Stomach smooth muscle (tissue), 2 donors: ENCODE measurements at regions not wholly inside any gene's neighbourhood (a gene's known extent, or its start where the extent isn't known, plus 50 kb on each side); places are given as distances from the start of the nearest gene placed in this dataset.
"Not testable (repeated sequence)": the region's sequence is repeated elsewhere in the genome, so short reads cannot be mapped to it uniquely, and the experiment has no call there.

Experiments used
- H3K27ac ChIP-seq: one replicate; pipeline ENCODE4 v1.7.0; 2013; ENCODE audit warnings: mild to moderate bottlenecking, low read length, inconsistent platforms
- H3K27me3 ChIP-seq, 2 donors: one replicate each; pipeline ENCODE4 v1.7.0; 2013; ENCODE audit warnings: low read length in 2 of 2; ENCODE audit not compliant: insufficient read depth in 2 of 2, control insufficient read depth in 1 of 2
- H3K36me3 ChIP-seq, 2 donors: one replicate each; pipeline ENCODE4 v1.7.0; 2013; ENCODE audit warnings: low read length in 2 of 2; ENCODE audit not compliant: control insufficient read depth in 2 of 2, insufficient read depth in 2 of 2
- H3K4me1 ChIP-seq: one replicate; pipeline ENCODE4 v1.7.0; 2013; ENCODE audit warnings: low read length; ENCODE audit not compliant: control insufficient read depth, insufficient read depth
- H3K4me3 ChIP-seq, 2 donors: one replicate each; pipeline ENCODE4 v1.7.0; 2013; ENCODE audit warnings: low read length in 2 of 2
- H3K9ac ChIP-seq, 2 donors: one replicate each; pipeline ENCODE4 v1.7.0; 2013; ENCODE audit warnings: low read length in 2 of 2, mild to moderate bottlenecking in 1 of 2
- H3K9me3 ChIP-seq, 2 donors: one replicate each; pipeline ENCODE4 v1.7.0; 2013; ENCODE audit warnings: low read length in 2 of 2; ENCODE audit not compliant: control insufficient read depth in 2 of 2
- donor health status: healthy.
- donor health status: Pancreatic carcinoma.

DNA sequence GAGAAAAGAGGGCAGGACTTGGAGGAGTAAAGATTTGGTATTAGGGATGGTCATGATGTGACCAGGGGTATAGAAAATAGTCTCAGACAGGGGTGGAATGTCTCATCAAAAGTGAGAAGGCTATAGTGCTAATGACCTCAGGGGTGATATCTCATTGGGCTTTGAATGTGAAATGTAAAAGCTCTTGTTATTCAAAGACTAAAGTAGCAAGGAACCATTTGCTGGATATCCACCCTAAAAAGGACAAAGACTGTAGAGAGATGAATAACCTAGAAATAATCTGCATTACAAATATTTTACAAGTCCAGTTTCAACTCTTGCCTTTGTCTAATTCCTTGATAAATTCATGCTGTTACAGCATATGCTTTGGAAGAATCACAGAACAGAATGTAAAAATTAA is 224.4 kb downstream of the ICOS start:
- H3K9me3 ChIP-seq, result no peaks in the 10 kb centered on the region
- no peak overlapping the region for H3K9ac ChIP-seq
- H3K4me3 ChIP-seq, result no peak overlapping the region
- H3K27ac ChIP-seq, result no peak overlapping the region
- H3K36me3 ChIP-seq, result no peaks in the 10 kb centered on the region
- H3K4me1 ChIP-seq, result no peaks in the 10 kb centered on the region
- no peaks in the 10 kb centered on the region for H3K27me3 ChIP-seq

- H3K27me3 ChIP-seq, result no peaks in the 10 kb centered on the region
- no peak overlapping the region for H3K27ac ChIP-seq
- no peak overlapping the region for H3K9ac ChIP-seq
- no peaks in the 10 kb centered on the region for H3K36me3 ChIP-seq
- H3K4me1 ChIP-seq, result no peaks in the 10 kb centered on the region
- H3K4me3 ChIP-seq, result no peak overlapping the region
- H3K9me3 ChIP-seq, result no peaks in the 10 kb centered on the region
Observed at GRCh38 chr2:204161886-204162285, 225.3 kb downstream of the ICOS start.

DNA sequence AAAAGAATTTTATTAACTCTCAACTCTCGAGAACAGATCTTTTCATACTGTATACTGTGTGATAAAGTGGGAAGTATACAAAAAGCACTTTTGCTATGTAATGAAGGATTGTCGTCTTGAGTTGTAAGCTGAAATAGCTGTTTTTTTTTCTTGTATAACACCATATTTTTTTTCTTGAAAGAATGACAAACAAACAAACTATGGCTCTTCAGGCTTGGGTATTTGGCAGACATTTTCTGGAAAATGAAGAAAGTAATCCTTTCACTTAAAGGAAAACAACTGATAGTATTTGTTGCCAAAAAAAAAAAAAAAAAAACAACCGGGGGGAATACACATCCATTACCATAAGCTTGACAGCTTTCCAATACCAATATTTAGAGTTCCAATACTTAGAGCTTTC is 230.4 kb downstream of the ICOS start:
- Histone ChIP-seq H3K4me1 (no peaks in the 10 kb centered on the region), H3K36me3 (no peaks in the 10 kb centered on the region), H3K27ac (no peak overlapping the region), H3K27me3 (no peaks in the 10 kb centered on the region), H3K4me3 (no peak overlapping the region), H3K9ac (no peak overlapping the region), H3K9me3 (peaks cover 0 to 2% of the 10 kb centered on the region in 2 donors)

DNA sequence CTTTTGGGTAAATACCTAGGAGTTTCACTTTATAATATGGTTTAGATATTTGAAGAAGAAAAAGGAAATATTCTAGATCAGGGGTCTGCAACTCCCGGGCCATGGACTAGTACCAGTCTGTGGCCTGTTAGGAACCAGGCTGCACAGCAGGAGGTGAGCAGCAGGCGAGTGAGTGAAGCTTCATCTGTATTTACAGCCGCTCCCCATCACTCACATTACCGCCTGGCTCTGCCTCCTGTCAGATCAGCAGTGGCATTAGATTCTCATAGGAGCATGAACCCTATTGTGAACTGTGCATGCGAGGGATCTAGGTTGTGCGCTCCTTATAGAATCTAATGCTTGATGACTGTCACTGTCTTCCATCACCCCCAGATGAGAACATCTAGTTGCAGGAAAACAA is 231.1 kb downstream of the ICOS start:
- H3K4me1 ChIP-seq, H3K4me3 ChIP-seq, H3K27ac ChIP-seq, H3K9ac ChIP-seq, H3K27me3 ChIP-seq, H3K36me3 ChIP-seq, H3K9me3 ChIP-seq: not testable (repeated sequence)

GRCh38 chr2:204170411-204170810 is 233.8 kb downstream of the ICOS start:
- peaks cover 0 to 2% of the 10 kb centered on the region in 2 donors for H3K9me3 ChIP-seq
- H3K36me3 ChIP-seq, result no peaks in the 10 kb centered on the region
- no peaks in the 10 kb centered on the region for H3K27me3 ChIP-seq
- no peak overlapping the region for H3K27ac ChIP-seq
- no peak overlapping the region for H3K9ac ChIP-seq
- H3K4me3 ChIP-seq, result no peak overlapping the region
- no peaks in the 10 kb centered on the region for H3K4me1 ChIP-seq

DNA sequence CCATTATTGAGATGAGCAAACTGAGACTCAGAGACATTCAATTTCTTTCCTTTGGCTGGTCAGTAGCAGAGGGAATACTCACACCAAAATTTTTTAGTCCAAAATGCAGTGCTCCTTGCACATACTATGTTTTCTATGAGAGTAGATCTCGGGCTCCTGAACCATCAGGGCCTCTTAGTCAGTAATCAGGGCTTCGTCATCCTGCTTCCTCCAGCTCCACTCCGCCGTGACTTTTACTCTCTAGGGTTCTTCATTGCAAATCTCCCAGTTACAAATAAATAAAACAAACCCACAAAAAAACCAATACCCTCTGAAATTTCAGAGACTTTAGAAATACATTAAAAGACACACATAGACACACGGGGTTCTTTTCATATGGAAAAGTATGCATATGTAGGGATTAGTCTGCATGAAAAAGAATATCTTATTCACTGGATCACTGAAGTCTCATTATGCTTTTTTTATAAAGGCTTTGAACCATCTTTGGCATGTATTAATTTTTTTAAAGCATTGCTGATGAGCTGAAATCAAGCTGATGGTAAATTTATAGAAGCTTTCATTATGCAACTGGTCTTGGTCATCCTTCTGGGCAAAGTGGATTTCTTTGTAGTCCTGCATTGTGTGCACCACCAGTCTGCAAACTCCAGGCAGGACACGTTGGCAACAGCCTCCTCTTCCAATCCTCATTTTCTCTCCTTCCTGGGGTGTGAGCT is 235.0 kb downstream of the ICOS start:
- Histone ChIP-seq H3K9ac (no peak overlapping the region), H3K4me1 (no peaks in the 10 kb centered on the region), H3K9me3 (peaks cover 0 to 2% of the 10 kb centered on the region in 2 donors), H3K27ac (no peak overlapping the region), H3K4me3 (no peak overlapping the region), H3K36me3 (no peaks in the 10 kb centered on the region), H3K27me3 (no peaks in the 10 kb centered on the region)

DNA sequence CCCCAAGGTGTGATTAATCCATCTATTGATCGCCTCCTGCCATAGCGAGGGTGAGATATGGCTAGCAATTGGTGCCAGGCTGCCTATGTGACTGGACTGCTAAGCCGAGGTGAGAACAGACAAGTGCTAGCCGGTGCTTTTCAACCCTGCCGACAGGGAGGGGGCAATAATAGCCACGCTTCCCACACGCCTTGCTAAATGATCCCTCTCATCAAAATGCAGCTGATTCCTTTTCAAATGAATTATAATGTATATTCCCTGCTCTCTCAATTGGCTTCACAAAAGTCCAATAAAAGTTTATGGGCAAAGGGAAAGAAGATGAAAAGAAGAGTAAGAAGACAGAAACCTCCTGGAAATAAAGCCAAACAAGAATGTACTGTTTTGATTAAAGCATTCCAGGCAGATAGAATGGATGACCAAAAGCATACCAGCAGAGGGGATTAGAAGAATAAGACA is 235.6 kb downstream of the ICOS start:
- H3K4me3 ChIP-seq, result no peak overlapping the region
- H3K9me3 ChIP-seq, result peaks cover 0 to 2% of the 10 kb centered on the region in 2 donors
- H3K36me3 ChIP-seq, result no peaks in the 10 kb centered on the region
- H3K27me3 ChIP-seq, result no peaks in the 10 kb centered on the region
- H3K4me1 ChIP-seq, result no peaks in the 10 kb centered on the region
- H3K27ac ChIP-seq, result no peak overlapping the region
- H3K9ac ChIP-seq, result no peak overlapping the region

GRCh38 chr2:204174034-204174433 is 237.5 kb downstream of the ICOS start:
- Histone ChIP-seq H3K4me1 (no peaks in the 10 kb centered on the region), H3K27ac (no peak overlapping the region), H3K36me3 (no peaks in the 10 kb centered on the region), H3K4me3 (no peak overlapping the region), H3K9me3 (peaks cover 0 to 2% of the 10 kb centered on the region in 2 donors), H3K9ac (no peak overlapping the region), H3K27me3 (no peaks in the 10 kb centered on the region)

DNA sequence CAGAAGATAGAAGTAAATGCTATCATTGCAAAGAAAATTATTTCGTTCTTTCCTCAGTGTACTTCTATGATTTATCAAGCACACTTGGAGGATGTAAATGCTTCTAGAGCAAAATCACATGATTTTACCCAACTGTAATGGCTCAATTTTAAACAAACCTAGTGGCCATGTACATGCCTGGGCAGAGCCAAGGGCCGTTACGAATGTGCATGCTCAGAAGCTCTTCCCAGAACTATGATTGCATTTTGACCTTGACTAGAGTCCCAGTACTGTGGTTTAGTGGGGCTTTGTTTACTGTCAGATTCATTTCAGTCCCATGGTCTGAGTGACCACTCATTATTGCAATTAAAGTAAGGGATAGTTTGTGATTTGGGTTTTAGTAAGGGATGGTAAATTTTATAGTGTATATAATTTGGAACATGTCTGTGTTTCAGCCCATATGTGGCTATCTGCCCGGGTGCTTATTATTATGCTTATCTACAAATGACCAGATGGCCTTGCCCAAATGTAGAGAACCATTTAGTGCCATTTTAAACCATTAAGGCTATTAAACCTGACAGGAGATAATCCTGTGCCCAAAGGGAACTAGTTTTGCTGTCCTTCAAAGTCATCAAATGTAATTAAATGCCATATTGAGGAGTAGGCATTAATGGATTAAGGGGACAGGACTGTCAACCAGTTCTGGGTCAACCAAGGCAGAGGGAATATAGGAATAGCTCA is 239.1 kb downstream of the ICOS start:
- Histone ChIP-seq H3K4me1 (no peaks in the 10 kb centered on the region), H3K4me3 (no peak overlapping the region), H3K27ac (no peak overlapping the region), H3K27me3 (no peaks in the 10 kb centered on the region), H3K9ac (no peak overlapping the region), H3K36me3 (no peaks in the 10 kb centered on the region), H3K9me3 (no peaks in the 10 kb centered on the region)

GRCh38 chr2:204176306-204176705 is 239.7 kb downstream of the ICOS start:
- Histone ChIP-seq H3K4me3 (no peak overlapping the region), H3K9ac (no peak overlapping the region), H3K9me3 (no peaks in the 10 kb centered on the region), H3K27me3 (no peaks in the 10 kb centered on the region), H3K36me3 (no peaks in the 10 kb centered on the region), H3K4me1 (no peaks in the 10 kb centered on the region), H3K27ac (no peak overlapping the region)
